ENCODE measurements at regions not wholly inside any gene's neighbourhood (a gene's known extent, or its start where the extent isn't known, plus 50 kb on each side); places are given as distances from the start of the nearest gene placed in this dataset.

- TF ChIP-seq CTCF (IDR thresholded peaks at IDR 0.05) (no peak), FOXJ3 (CRISPR knock-in tag; IDR thresholded peaks at IDR 0.05; ENCODE audit: borderline replicate concordance) (no peak), E2F5 (CRISPR knock-in tag; IDR thresholded peaks at IDR 0.05) (no peak), ETV6 (CRISPR knock-in tag; IDR thresholded peaks at IDR 0.05) (no peak), ZNF423 (CRISPR knock-in tag; IDR thresholded peaks at IDR 0.05) (no peak), TEAD4 (CRISPR knock-in tag; IDR thresholded peaks at IDR 0.05) (no peak), ZNF232 (CRISPR knock-in tag; IDR thresholded peaks at IDR 0.05) (no peak)
These were observed 256.1 kb downstream of the SLITRK6 start for GRCh38 chr13:85543144-85543543.
